GM23338 (cell line): ENCODE measurements at regions not wholly inside any gene's neighbourhood (a gene's known extent, or its start where the extent isn't known, plus 50 kb on each side); places are given as distances from the start of the nearest gene placed in this dataset.

Experiments used
- ATAC-seq: fragments of 200-7000 bp; cut with Tn5 transposase; 3 replicates; pipeline ENCODE4 v1.9.1; 2020
- DNase-seq: peaks from one replicate; pipeline ENCODE4 v3.0.0-alpha.2; 2015; ENCODE audit warnings: low spot score
- H2AFZ ChIP-seq: fragments of 200-600 bp; sonication (generic); 2 replicates; pipeline ENCODE4 v1.8.0; 2016; ENCODE audit warnings: antibody characterized with exemption, mild to moderate bottlenecking, moderate library complexity
- H3F3A ChIP-seq: fragments of 200-600 bp; sonication (generic); replicated peaks from 2 replicates; pipeline ENCODE4 v1.8.0; 2017; ENCODE audit warnings: antibody characterized with exemption, mixed run types, low read depth
- H3K27ac ChIP-seq: fragments of 200-600 bp; sonication (generic); 2 replicates; pipeline ENCODE4 v1.6.1; 2016; ENCODE audit warnings: low read depth
- H3K27me3 ChIP-seq: fragments of 200-600 bp; sonication (generic); 2 replicates; pipeline ENCODE4 v1.8.0; 2016; ENCODE audit warnings: mild to moderate bottlenecking, mixed run types, moderate library complexity; ENCODE audit not compliant: insufficient read depth
- H3K36me3 ChIP-seq: fragments of 200-600 bp; sonication (generic); 2 replicates; pipeline ENCODE4 v1.8.0; 2016; ENCODE audit warnings: mild to moderate bottlenecking; ENCODE audit not compliant: insufficient read depth
- H3K4me1 ChIP-seq: fragments of 200-600 bp; sonication (generic); 2 replicates; pipeline ENCODE4 v1.8.0; 2016; ENCODE audit warnings: mild to moderate bottlenecking, moderate library complexity; ENCODE audit not compliant: insufficient read depth
- H3K4me2 ChIP-seq: fragments of 200-600 bp; sonication (generic); 2 replicates; pipeline ENCODE4 v1.7.1; 2017; ENCODE audit warnings: mixed run types
- H3K4me3 ChIP-seq: fragments of 200-600 bp; sonication (generic); 2 replicates; pipeline ENCODE4 v1.6.1; 2016; ENCODE audit warnings: mixed run types
- H3K79me2 ChIP-seq: fragments of 200-600 bp; sonication (generic); replicated peaks from 2 replicates; pipeline ENCODE4 v1.8.0; 2017; ENCODE audit warnings: mild to moderate bottlenecking; ENCODE audit not compliant: insufficient read depth
- H3K9me2 ChIP-seq: fragments of 200-600 bp; sonication (generic); 2 replicates; pipeline ENCODE4 v1.8.0; 2017; ENCODE audit not compliant: insufficient read depth
- H4K20me1 ChIP-seq: fragments of 200-600 bp; sonication (generic); replicated peaks from 2 replicates; pipeline ENCODE4 v1.8.0; 2017; ENCODE audit warnings: mild to moderate bottlenecking; ENCODE audit not compliant: insufficient read depth
- H3K27ac Mint-ChIP-seq: 2 replicates; pipeline ENCODE4 v1.8.0; 2020; ENCODE audit warnings: inconsistent platforms, mild to moderate bottlenecking, moderate library complexity, mixed read lengths
- H3K27me3 Mint-ChIP-seq: 3 replicates; pipeline ENCODE4 v1.8.0; 2022; ENCODE audit warnings: low read depth, mild to moderate bottlenecking, moderate library complexity, mixed read lengths, inconsistent platforms; ENCODE audit not compliant: insufficient read depth, poor library complexity
- H3K36me3 Mint-ChIP-seq: 3 replicates; pipeline ENCODE4 v1.8.0; 2021; ENCODE audit warnings: low read depth, mild to moderate bottlenecking, inconsistent platforms, moderate library complexity, mixed read lengths
- H3K4me1 Mint-ChIP-seq: 3 replicates; pipeline ENCODE4 v1.8.0; 2020; ENCODE audit warnings: mild to moderate bottlenecking, inconsistent platforms, mixed read lengths
- H3K4me3 Mint-ChIP-seq: 3 replicates; pipeline ENCODE4 v1.8.0; 2021; ENCODE audit warnings: moderate library complexity, mild to moderate bottlenecking, inconsistent platforms, mixed read lengths
- H3K9me3 Mint-ChIP-seq: 3 replicates; pipeline ENCODE4 v1.8.0; 2020; ENCODE audit warnings: moderate library complexity, mild to moderate bottlenecking, inconsistent platforms, mixed read lengths
- CREB1 ChIP-seq: fragments of 250-450 bp; sonication (Bioruptor Pico); IDR thresholded peaks from 2 replicates; pipeline ENCODE4 v1.5.0; 2020; ENCODE audit warnings: low read depth, mild to moderate bottlenecking, moderate library complexity
- EZH2phosphoT487 ChIP-seq: fragments of 200-600 bp; sonication (generic); IDR thresholded peaks from one replicate; pipeline ENCODE4 v1.8.1; 2018; ENCODE audit warnings: antibody characterized with exemption; ENCODE audit not compliant: unreplicated experiment
- NANOG ChIP-seq: IDR thresholded peaks from 2 replicates; pipeline ENCODE4 v1.6.1; 2016; ENCODE audit warnings: antibody characterized with exemption, borderline replicate concordance
- POLR2AphosphoS5 ChIP-seq: IDR thresholded peaks from 2 replicates; pipeline ENCODE4 v1.6.1; 2016; ENCODE audit warnings: antibody characterized with exemption, low read depth
- STAT1 ChIP-seq: IDR thresholded peaks from one replicate; pipeline ENCODE4 v1.6.1; 2016; ENCODE audit warnings: antibody characterized with exemption; ENCODE audit not compliant: unreplicated experiment
- ZNF331 ChIP-seq: fragments of 250-450 bp; sonication (Bioruptor Pico); IDR thresholded peaks from 2 replicates; pipeline ENCODE4 v1.5.0; 2020; ENCODE audit warnings: low read depth, mild to moderate bottlenecking, moderate library complexity
- TF ChIP-seq, protein P1 (sequence below), 2 experiments: fragments of 200-600 bp in 1 of 2; sonication (generic) in 1 of 2; conservative IDR thresholded peaks; 2 replicates each; pipeline versions ENCODE4 v1.5.1 to v1.6.1; 2016 to 2017; ENCODE audit warnings: antibody characterized with exemption in 2 of 2, low read depth in 2 of 2, mild to moderate bottlenecking in 2 of 2, moderate library complexity in 1 of 2
- TF ChIP-seq, protein P2 (sequence below): fragments of 250-450 bp; sonication (Bioruptor Pico); IDR thresholded peaks from 2 replicates; pipeline ENCODE4 v1.5.0; 2020; ENCODE audit warnings: mild to moderate bottlenecking, moderate library complexity
- TF ChIP-seq, protein P3 (sequence below): IDR thresholded peaks from one replicate; pipeline ENCODE4 v1.6.1; 2018; ENCODE audit warnings: antibody characterized with exemption; ENCODE audit not compliant: unreplicated experiment

DNA sequence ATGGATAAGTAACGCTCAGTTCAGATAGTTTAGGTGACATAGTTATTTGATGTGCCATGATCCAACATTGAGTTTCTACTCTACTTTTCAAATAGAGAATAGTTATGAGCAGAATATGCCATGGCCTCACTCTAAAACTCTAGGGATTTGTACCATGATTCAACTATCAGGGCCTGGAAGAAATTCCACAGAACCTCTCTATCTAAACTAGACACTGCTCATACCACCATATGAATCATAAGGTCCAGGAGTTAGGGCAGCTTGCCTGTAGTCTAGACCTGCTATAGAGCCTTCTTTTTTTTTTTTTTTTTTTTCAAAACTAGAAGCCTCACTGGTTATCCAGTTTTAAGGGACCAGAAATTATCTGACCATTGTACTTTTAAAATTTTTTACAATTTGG, 571.8 kb upstream of the IMPG1 start:
- Histone ChIP-seq H3K4me1 (no peaks in the 10 kb centered on the region), H3K4me3 (no peak overlapping the region), H3K27me3 (no peaks in the 10 kb centered on the region), H3K4me2 (no peak overlapping the region), H3F3A (no peaks in the 10 kb centered on the region), H3K79me2 (no peaks in the 10 kb centered on the region; the same call in 1 of the 2 replicates), H3K27ac (no peak overlapping the region), H3K36me3 (no peaks in the 10 kb centered on the region), H2AFZ (no peak overlapping the region), H4K20me1 (no peaks in the 10 kb centered on the region), H3K9me2 (no peaks in the 10 kb centered on the region)
- ATAC-seq (no peak), DNase-seq (no peak)
- Mint-ChIP-seq H3K27ac (no peak overlapping the region), H3K36me3 (peaks cover 8% of the 10 kb centered on the region; the same call in 2 of the 3 replicates), H3K9me3 (no peaks in the 10 kb centered on the region; the same call in 2 of the 3 replicates), H3K4me3 (no peak overlapping the region), H3K27me3 (no peaks in the 10 kb centered on the region), H3K4me1 (no peaks in the 10 kb centered on the region; the same call in 1 of the 3 replicates)
- no peak for TF ChIP-seq CREB1
- no peak for TF ChIP-seq STAT1

DNA sequence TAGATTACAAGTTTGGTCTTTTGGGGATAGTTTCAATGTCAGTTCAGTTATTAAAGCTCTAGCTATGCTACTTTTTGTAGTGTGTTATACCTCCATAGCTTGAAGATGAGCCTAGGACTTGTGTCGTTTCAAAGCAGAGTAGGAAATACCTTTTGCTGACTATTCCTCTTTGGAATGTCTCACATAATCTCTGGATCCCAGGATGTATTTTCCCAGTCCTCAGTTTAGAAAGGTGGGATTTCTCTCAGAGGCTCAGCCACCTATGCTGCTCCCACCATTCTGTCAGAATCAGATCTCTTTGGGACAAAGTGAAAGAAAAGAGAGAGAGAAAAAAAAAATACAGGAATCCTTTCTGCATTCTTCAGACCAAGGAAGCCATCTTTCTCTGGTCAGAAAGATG, 567.5 kb upstream of the IMPG1 start:
- H3K27me3 Mint-ChIP-seq: no peaks in the 10 kb centered on the region
- no peak for ATAC-seq
- no peaks in the 10 kb centered on the region; the same call in 2 of the 3 replicates for H3K9me3 Mint-ChIP-seq
- Histone ChIP-seq H3K27ac (no peak overlapping the region; the same call in 1 of the 2 replicates), H4K20me1 (no peaks in the 10 kb centered on the region), H3K4me3 (no peak overlapping the region), H3K27me3 (no peaks in the 10 kb centered on the region), H3K4me1 (peaks cover 5% of the 10 kb centered on the region; the same call in 1 of the 2 replicates), H3K9me2 (no peaks in the 10 kb centered on the region), H3K36me3 (no peaks in the 10 kb centered on the region), H3K79me2 (no peaks in the 10 kb centered on the region; the same call in none of the 2 replicates), H3K4me2 (no peak overlapping the region), H2AFZ (no peak overlapping the region), H3F3A (no peaks in the 10 kb centered on the region)
- H3K36me3 Mint-ChIP-seq: no peaks in the 10 kb centered on the region
- H3K4me1 Mint-ChIP-seq: peaks cover 2% of the 10 kb centered on the region; the same call in 2 of the 3 replicates
- H3K4me3 Mint-ChIP-seq: no peak overlapping the region
- no peak overlapping the region for H3K27ac Mint-ChIP-seq
- DNase-seq: no peak
- TF ChIP-seq ZNF331 (CRISPR knock-in tag) (no peak), STAT1 (no peak), POLR2AphosphoS5 (no peak), EZH2phosphoT487 (no peak), NANOG (no peak), CREB1 (no peak)
- TF ChIP-seq, protein P1, sequence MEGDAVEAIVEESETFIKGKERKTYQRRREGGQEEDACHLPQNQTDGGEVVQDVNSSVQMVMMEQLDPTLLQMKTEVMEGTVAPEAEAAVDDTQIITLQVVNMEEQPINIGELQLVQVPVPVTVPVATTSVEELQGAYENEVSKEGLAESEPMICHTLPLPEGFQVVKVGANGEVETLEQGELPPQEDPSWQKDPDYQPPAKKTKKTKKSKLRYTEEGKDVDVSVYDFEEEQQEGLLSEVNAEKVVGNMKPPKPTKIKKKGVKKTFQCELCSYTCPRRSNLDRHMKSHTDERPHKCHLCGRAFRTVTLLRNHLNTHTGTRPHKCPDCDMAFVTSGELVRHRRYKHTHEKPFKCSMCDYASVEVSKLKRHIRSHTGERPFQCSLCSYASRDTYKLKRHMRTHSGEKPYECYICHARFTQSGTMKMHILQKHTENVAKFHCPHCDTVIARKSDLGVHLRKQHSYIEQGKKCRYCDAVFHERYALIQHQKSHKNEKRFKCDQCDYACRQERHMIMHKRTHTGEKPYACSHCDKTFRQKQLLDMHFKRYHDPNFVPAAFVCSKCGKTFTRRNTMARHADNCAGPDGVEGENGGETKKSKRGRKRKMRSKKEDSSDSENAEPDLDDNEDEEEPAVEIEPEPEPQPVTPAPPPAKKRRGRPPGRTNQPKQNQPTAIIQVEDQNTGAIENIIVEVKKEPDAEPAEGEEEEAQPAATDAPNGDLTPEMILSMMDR (conservative IDR thresholded peaks at IDR 0.05; ENCODE audit: low read depth in 2 of 2): no peak
- TF ChIP-seq, protein P2, sequence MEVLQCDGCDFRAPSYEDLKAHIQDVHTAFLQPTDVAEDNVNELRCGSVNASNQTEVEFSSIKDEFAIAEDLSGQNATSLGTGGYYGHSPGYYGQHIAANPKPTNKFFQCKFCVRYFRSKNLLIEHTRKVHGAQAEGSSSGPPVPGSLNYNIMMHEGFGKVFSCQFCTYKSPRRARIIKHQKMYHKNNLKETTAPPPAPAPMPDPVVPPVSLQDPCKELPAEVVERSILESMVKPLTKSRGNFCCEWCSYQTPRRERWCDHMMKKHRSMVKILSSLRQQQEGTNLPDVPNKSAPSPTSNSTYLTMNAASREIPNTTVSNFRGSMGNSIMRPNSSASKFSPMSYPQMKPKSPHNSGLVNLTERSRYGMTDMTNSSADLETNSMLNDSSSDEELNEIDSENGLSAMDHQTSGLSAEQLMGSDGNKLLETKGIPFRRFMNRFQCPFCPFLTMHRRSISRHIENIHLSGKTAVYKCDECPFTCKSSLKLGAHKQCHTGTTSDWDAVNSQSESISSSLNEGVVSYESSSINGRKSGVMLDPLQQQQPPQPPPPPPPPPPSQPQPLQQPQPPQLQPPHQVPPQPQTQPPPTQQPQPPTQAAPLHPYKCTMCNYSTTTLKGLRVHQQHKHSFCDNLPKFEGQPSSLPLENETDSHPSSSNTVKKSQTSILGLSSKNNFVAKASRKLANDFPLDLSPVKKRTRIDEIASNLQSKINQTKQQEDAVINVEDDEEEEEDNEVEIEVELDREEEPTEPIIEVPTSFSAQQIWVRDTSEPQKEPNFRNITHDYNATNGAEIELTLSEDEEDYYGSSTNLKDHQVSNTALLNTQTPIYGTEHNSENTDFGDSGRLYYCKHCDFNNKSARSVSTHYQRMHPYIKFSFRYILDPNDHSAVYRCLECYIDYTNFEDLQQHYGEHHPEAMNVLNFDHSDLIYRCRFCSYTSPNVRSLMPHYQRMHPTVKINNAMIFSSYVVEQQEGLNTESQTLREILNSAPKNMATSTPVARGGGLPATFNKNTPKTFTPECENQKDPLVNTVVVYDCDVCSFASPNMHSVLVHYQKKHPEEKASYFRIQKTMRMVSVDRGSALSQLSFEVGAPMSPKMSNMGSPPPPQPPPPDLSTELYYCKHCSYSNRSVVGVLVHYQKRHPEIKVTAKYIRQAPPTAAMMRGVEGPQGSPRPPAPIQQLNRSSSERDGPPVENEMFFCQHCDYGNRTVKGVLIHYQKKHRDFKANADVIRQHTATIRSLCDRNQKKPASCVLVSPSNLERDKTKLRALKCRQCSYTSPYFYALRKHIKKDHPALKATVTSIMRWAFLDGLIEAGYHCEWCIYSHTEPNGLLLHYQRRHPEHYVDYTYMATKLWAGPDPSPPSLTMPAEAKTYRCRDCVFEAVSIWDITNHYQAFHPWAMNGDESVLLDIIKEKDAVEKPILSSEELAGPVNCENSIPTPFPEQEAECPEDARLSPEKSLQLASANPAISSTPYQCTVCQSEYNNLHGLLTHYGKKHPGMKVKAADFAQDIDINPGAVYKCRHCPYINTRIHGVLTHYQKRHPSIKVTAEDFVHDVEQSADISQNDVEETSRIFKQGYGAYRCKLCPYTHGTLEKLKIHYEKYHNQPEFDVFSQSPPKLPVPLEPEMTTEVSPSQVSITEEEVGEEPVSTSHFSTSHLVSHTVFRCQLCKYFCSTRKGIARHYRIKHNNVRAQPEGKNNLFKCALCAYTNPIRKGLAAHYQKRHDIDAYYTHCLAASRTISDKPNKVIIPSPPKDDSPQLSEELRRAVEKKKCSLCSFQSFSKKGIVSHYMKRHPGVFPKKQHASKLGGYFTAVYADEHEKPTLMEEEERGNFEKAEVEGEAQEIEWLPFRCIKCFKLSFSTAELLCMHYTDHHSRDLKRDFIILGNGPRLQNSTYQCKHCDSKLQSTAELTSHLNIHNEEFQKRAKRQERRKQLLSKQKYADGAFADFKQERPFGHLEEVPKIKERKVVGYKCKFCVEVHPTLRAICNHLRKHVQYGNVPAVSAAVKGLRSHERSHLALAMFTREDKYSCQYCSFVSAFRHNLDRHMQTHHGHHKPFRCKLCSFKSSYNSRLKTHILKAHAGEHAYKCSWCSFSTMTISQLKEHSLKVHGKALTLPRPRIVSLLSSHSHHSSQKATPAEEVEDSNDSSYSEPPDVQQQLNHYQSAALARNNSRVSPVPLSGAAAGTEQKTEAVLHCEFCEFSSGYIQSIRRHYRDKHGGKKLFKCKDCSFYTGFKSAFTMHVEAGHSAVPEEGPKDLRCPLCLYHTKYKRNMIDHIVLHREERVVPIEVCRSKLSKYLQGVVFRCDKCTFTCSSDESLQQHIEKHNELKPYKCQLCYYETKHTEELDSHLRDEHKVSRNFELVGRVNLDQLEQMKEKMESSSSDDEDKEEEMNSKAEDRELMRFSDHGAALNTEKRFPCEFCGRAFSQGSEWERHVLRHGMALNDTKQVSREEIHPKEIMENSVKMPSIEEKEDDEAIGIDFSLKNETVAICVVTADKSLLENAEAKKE (CRISPR knock-in tag): no peak
- TF ChIP-seq, protein P3, sequence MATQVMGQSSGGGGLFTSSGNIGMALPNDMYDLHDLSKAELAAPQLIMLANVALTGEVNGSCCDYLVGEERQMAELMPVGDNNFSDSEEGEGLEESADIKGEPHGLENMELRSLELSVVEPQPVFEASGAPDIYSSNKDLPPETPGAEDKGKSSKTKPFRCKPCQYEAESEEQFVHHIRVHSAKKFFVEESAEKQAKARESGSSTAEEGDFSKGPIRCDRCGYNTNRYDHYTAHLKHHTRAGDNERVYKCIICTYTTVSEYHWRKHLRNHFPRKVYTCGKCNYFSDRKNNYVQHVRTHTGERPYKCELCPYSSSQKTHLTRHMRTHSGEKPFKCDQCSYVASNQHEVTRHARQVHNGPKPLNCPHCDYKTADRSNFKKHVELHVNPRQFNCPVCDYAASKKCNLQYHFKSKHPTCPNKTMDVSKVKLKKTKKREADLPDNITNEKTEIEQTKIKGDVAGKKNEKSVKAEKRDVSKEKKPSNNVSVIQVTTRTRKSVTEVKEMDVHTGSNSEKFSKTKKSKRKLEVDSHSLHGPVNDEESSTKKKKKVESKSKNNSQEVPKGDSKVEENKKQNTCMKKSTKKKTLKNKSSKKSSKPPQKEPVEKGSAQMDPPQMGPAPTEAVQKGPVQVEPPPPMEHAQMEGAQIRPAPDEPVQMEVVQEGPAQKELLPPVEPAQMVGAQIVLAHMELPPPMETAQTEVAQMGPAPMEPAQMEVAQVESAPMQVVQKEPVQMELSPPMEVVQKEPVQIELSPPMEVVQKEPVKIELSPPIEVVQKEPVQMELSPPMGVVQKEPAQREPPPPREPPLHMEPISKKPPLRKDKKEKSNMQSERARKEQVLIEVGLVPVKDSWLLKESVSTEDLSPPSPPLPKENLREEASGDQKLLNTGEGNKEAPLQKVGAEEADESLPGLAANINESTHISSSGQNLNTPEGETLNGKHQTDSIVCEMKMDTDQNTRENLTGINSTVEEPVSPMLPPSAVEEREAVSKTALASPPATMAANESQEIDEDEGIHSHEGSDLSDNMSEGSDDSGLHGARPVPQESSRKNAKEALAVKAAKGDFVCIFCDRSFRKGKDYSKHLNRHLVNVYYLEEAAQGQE: no peak
